H1 (cell line): ENCODE measurements at regions not wholly inside any gene's neighbourhood (a gene's known extent, or its start where the extent isn't known, plus 50 kb on each side); places are given as distances from the start of the nearest gene placed in this dataset.

Source experiments
- CTCF ChIA-PET: fragments of 300-600 bp; sonication (Branson Sonifier 250); formaldehyde crosslinking; loops from one replicate; lab custom pipeline; 2021; ENCODE audit not compliant: partially characterized antibody; lab: Charles Lee
- POLR2A ChIA-PET: fragments of 300-600 bp; sonication (Branson Sonifier 250); formaldehyde crosslinking; loops from one replicate; lab custom pipeline; 2021; ENCODE audit warnings: inconsistent platforms; ENCODE audit not compliant: partially characterized antibody; lab: Charles Lee
- DNase-seq, 2 experiments: peaks; one replicate each; pipeline versions ENCODE4 v3.0.0 to v3.0.0-alpha.2; 2010 to 2022; ENCODE audit warnings: low spot score in 2 of 2, low read depth in 1 of 2, mixed read lengths in 1 of 2
- FAIRE-seq: peaks from 2 replicates; lab custom pipeline; 2011; peaks lifted over from hg19 to GRCh38; lab: Jason Lieb, UNC
- H2AFZ ChIP-seq: 2 replicates; pipeline ENCODE4 v1.8.1; 2012; ENCODE audit warnings: low read length, inconsistent platforms
- H2AK5ac ChIP-seq: 2 replicates; pipeline ENCODE4 v1.6.1; 2013; ENCODE audit warnings: low read depth, low read length
- H2BK120ac ChIP-seq: replicated peaks from 2 replicates; pipeline ENCODE3; 2013; ENCODE audit warnings: low read depth, low read length, inconsistent platforms
- H2BK12ac ChIP-seq: 2 replicates; pipeline ENCODE4 v1.6.1; 2013; ENCODE audit warnings: low read depth, low read length
- H2BK15ac ChIP-seq: 2 replicates; pipeline ENCODE4 v1.6.1; 2013; ENCODE audit warnings: low read length
- H2BK20ac ChIP-seq: 2 replicates; pipeline ENCODE4 v1.6.1; 2013; ENCODE audit warnings: low read length
- H2BK5ac ChIP-seq: 2 replicates; pipeline ENCODE4 v1.6.1; 2013; ENCODE audit warnings: low read depth, low read length
- H3K14ac ChIP-seq: 2 replicates; pipeline ENCODE4 v1.6.1; 2013; ENCODE audit warnings: inconsistent platforms; ENCODE audit not compliant: insufficient read length
- H3K18ac ChIP-seq: 2 replicates; pipeline ENCODE4 v1.6.1; 2013; ENCODE audit warnings: low read length; ENCODE audit errors: extremely low read depth
- H3K23ac ChIP-seq: 2 replicates; pipeline ENCODE4 v1.6.1; 2013; ENCODE audit warnings: inconsistent platforms; ENCODE audit not compliant: insufficient read length
- H3K23me2 ChIP-seq: 2 replicates; pipeline ENCODE4 v1.6.1; 2013; ENCODE audit warnings: low read depth, low read length
- H3K27ac ChIP-seq: 2 replicates; pipeline ENCODE4 v1.6.1; 2011; ENCODE audit warnings: low read depth, low read length, inconsistent platforms
- H3K27me3 ChIP-seq, 4 experiments: replicated peaks in 1 of 4; 1 replicate in 1 of 4; 2 replicates in 3 of 4; pipeline versions ENCODE4 v1.6.1 to v1.8.1; 2011 to 2013; ENCODE audit warnings: low read length in 3 of 4, mild to moderate bottlenecking in 3 of 4, inconsistent platforms in 2 of 4, mixed read lengths in 2 of 4, moderate library complexity in 1 of 4; ENCODE audit not compliant: control insufficient read depth in 3 of 4, insufficient read depth in 3 of 4; ENCODE audit errors: extremely low read depth in 1 of 4
- H3K36me3 ChIP-seq, 4 experiments: 2 replicates each; pipeline versions ENCODE4 v1.6.1 to v1.8.1; 2011 to 2013; ENCODE audit warnings: mild to moderate bottlenecking in 4 of 4, low read length in 3 of 4, moderate library complexity in 2 of 4, control low read depth in 1 of 4, inconsistent platforms in 1 of 4; ENCODE audit not compliant: insufficient read depth in 4 of 4, control insufficient read depth in 2 of 4
- H3K4ac ChIP-seq: replicated peaks from 2 replicates; pipeline ENCODE3; 2013; ENCODE audit warnings: low read length, low read depth, mixed read lengths, inconsistent platforms; ENCODE audit not compliant: insufficient read length
- H3K4me1 ChIP-seq, 4 experiments: replicated peaks in 1 of 4; 1 replicate in 1 of 4; 2 replicates in 3 of 4; pipeline versions ENCODE4 v1.6.1 to v1.8.1; 2011 to 2013; ENCODE audit warnings: low read length in 3 of 4, inconsistent platforms in 2 of 4, mixed read lengths in 1 of 4; ENCODE audit not compliant: insufficient read depth in 4 of 4, control insufficient read depth in 3 of 4
- H3K4me2 ChIP-seq, 2 experiments: 2 replicates each; pipeline versions ENCODE4 v1.6.1 to v1.8.1; 2011 to 2013; ENCODE audit warnings: low read depth in 2 of 2, low read length in 2 of 2, control low read depth in 1 of 2, inconsistent platforms in 1 of 2, mild to moderate bottlenecking in 1 of 2; ENCODE audit not compliant: insufficient read depth in 1 of 2
- H3K4me3 ChIP-seq, 4 experiments: fragments of 200-600, 300-600 bp in 1 of 4; sonication (generic), shearing (Covaris generic), sonication (Bioruptor Twin) in 1 of 4; 2 replicates each; pipeline versions ENCODE4 v1.5.1 to v1.8.1; 2011 to 2016; ENCODE audit warnings: low read length in 4 of 4, low read depth in 3 of 4, control low read depth in 2 of 4, inconsistent platforms in 2 of 4, mild to moderate bottlenecking in 2 of 4, mixed read lengths in 1 of 4, moderate library complexity in 1 of 4; ENCODE audit not compliant: insufficient read depth in 2 of 4; ENCODE audit errors: extremely low read depth in 1 of 4
- H3K56ac ChIP-seq: replicated peaks from 2 replicates; pipeline ENCODE3; 2013; ENCODE audit warnings: low read depth, mild to moderate bottlenecking, mixed read lengths, low read length, inconsistent platforms; ENCODE audit not compliant: insufficient read length
- H3K79me1 ChIP-seq: 2 replicates; pipeline ENCODE4 v1.6.1; 2013; ENCODE audit warnings: low read depth, low read length, control low read depth
- H3K79me2 ChIP-seq, 2 experiments: 2 replicates each; pipeline versions ENCODE4 v1.6.1 to v1.8.1; 2012 to 2013; ENCODE audit warnings: low read length in 2 of 2, mild to moderate bottlenecking in 2 of 2, inconsistent platforms in 1 of 2; ENCODE audit not compliant: insufficient read depth in 2 of 2, control insufficient read depth in 1 of 2
- H3K9ac ChIP-seq, 4 experiments: replicated peaks in 1 of 4; 1 replicate in 1 of 4; 2 replicates in 3 of 4; pipeline versions ENCODE4 v1.6.1 to v1.8.1; 2011 to 2013; ENCODE audit warnings: low read depth in 3 of 4, low read length in 3 of 4, control low read depth in 2 of 4, mild to moderate bottlenecking in 2 of 4, moderate library complexity in 2 of 4, inconsistent platforms in 1 of 4; ENCODE audit errors: extremely low read depth in 1 of 4
- H3K9me3 ChIP-seq, 2 experiments: 2 replicates each; pipeline versions ENCODE4 v1.6.1 to v1.8.1; 2012 to 2013; ENCODE audit warnings: mild to moderate bottlenecking in 2 of 2, moderate library complexity in 2 of 2, control low read depth in 1 of 2, inconsistent platforms in 1 of 2, low read depth in 1 of 2, low read length in 1 of 2, mixed read lengths in 1 of 2; ENCODE audit not compliant: insufficient read depth in 2 of 2
- H4K20me1 ChIP-seq, 2 experiments: replicated peaks in 1 of 2; 2 replicates each; pipeline versions ENCODE3 to v1.8.1; 2011 to 2013; ENCODE audit warnings: inconsistent platforms in 2 of 2, low read length in 2 of 2, mild to moderate bottlenecking in 1 of 2; ENCODE audit not compliant: insufficient read depth in 2 of 2, control insufficient read depth in 1 of 2
- H4K5ac ChIP-seq: 2 replicates; pipeline ENCODE4 v1.6.1; 2013; ENCODE audit warnings: low read length, low read depth, mixed read lengths, inconsistent platforms; ENCODE audit not compliant: insufficient read length
- H4K8ac ChIP-seq: 2 replicates; pipeline ENCODE4 v1.8.0; 2013; ENCODE audit warnings: mild to moderate bottlenecking, moderate library complexity, low read length, inconsistent platforms; ENCODE audit not compliant: insufficient read depth; ENCODE audit errors: extremely low read depth
- H4K91ac ChIP-seq: replicated peaks from 2 replicates; pipeline ENCODE3; 2013; ENCODE audit warnings: low read length, mixed read lengths, inconsistent platforms; ENCODE audit not compliant: insufficient read length
- GTF2F1 ChIP-seq: IDR thresholded peaks from 2 replicates; pipeline ENCODE4 v1.6.1; 2012; ENCODE audit warnings: low read depth, low read length, improper control_type of control experiment, borderline replicate concordance
- RXRA ChIP-seq: IDR thresholded peaks from 2 replicates; pipeline ENCODE4 v1.6.1; 2011; ENCODE audit warnings: low read depth, mild to moderate bottlenecking, low read length, moderate library complexity; ENCODE audit not compliant: insufficient read depth
- WGBS, 2 experiments: shearing (Covaris generic) in 1 of 2; methylation state at CpG; one replicate each; pipeline versions ENCODE4 v1.1.6 to v1.1.7; 2013 to 2015; ENCODE audit warnings: low lambda C conversion rate in 2 of 2, mixed read lengths in 2 of 2, inconsistent platforms in 1 of 2, low coverage in 1 of 2, missing lambda C conversion rate in 1 of 2; ENCODE audit not compliant: insufficient replicate concordance in 2 of 2, insufficient coverage in 1 of 2, insufficient read length in 1 of 2; ENCODE audit errors: extremely low coverage in 1 of 2, missing lambda C conversion rate in 1 of 2; 5-methylcytosine and 5-hydroxymethylcytosine counted together

DNA sequence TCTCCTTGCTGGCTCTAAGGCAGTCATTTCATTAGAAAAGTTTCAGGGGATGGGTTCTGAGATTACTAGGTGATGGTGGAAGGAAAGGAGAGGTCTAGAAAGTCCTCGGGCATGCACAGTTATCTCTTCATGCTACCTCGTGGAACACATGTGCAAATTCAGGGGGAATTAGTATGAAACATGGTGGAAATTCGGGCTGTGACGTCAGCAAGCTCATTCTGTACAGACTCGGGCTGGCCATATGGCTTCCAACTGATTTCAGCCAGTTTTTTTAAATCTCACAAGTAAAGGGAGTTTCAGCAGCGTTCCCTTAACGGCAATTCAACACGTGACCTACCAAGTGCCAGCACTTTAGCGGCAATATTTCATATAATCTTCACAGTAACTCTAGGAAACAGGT is 251.1 kb downstream of the TBL1XR1 start:
- H3K9me3 ChIP-seq, result no peaks in the 10 kb centered on the region
- no peaks in the 10 kb centered on the region for H3K36me3 ChIP-seq
- H3K27me3 ChIP-seq, result no peaks in the 10 kb centered on the region
- H4K5ac ChIP-seq, result no peak overlapping the region
- H3K23ac ChIP-seq, result no peak overlapping the region
- 88% methylated on average over 9 of the region's 9 CpGs; no CpG with 5 or more reads in 1 of the 2 experiments for WGBS, 2 experiments
- DNase-seq (no peak), FAIRE-seq (no peak)
- H2BK20ac ChIP-seq, result no peak overlapping the region
- H2AK5ac ChIP-seq, result no peak overlapping the region
- no peak overlapping the region for H4K8ac ChIP-seq
- no peak overlapping the region for H3K4me3 ChIP-seq
- no peak overlapping the region for H2AFZ ChIP-seq
- CTCF ChIA-PET, result interaction anchor here (1.0 to 1.3 kb wide), 3 partner anchors 8 to 413 kb away, joined by 3 to 4 read pairs (median 3); no protein-coding TSS in a partner anchor
- no peak for TF ChIP-seq RXRA
- no peak for TF ChIP-seq GTF2F1
- H2BK120ac ChIP-seq, result no peak overlapping the region
- no peak overlapping the region for H3K9ac ChIP-seq
- H3K27ac ChIP-seq, result no peak overlapping the region
- no peak overlapping the region for H4K91ac ChIP-seq
- H3K79me2 ChIP-seq, result no peaks in the 10 kb centered on the region
- POLR2A ChIA-PET, result no interaction called here
- H3K14ac ChIP-seq, result no peak overlapping the region
- H3K4me1 ChIP-seq, result peaks cover 0 to 2% (median 0%) of the 10 kb centered on the region in 4 experiments; a peak in 1 of 7 replicates
- H3K56ac ChIP-seq, result no peak overlapping the region
- no peak overlapping the region for H2BK5ac ChIP-seq
- no peaks in the 10 kb centered on the region for H3K79me1 ChIP-seq
- H4K20me1 ChIP-seq, result no peaks in the 10 kb centered on the region
- no peak overlapping the region for H3K4me2 ChIP-seq
- no peak overlapping the region for H3K18ac ChIP-seq
- no peaks in the 10 kb centered on the region for H3K23me2 ChIP-seq
- no peak overlapping the region for H2BK15ac ChIP-seq
- no peak overlapping the region for H3K4ac ChIP-seq
- H2BK12ac ChIP-seq, result no peak overlapping the region
